NOMO-1 treated with dmso at 0.1 percent for 144 hours (cell line): ENCODE measurements at regions not wholly inside any gene's neighbourhood (a gene's known extent, or its start where the extent isn't known, plus 50 kb on each side); places are given as distances from the start of the nearest gene placed in this dataset.

Source experiments
- DNase-seq: peaks from one replicate; lab custom pipeline; 2025; ENCODE audit not compliant: unreplicated experiment; lab: John Stamatoyannopoulos, UW

DNA sequence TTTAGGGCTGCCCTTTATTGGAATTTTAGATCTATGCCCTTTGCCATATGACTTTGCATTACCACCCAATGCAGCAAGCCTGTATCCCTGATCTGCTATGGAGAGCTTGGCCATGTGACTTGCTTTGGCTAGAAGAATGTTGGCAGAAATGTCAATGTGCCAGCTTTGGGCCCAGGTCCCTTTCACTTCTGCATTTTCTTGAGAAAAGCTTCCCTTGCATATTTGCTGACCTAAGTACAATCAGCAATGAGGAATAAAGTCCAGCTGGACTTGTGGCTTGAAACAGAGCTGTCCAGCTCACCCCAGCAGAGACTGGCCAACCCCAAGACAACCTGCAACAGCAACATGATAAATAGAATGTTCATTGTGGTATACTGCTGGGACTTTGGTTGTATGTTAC, 135.9 kb downstream of the PAH start:
- no peak for DNase-seq

DNA sequence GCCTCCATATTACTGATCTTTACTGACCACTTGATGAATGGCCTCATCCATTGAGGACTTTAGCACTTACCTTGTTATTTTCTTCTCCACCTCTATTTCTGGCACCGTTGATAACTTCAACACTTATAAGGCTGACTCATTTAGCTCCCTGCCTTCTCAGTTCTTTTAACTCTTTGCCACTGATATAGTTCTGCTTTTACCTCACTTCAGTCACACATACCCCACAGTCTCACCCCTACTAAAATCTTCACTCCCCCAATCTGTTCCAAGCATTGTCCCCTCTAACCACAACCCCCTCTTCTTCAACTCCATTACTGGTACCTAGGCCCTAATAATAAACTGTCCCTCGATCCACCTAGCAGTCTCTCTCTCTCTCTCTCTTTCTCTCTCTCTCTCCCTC, 141.0 kb downstream of the PAH start:
- DNase-seq = no peak

DNA sequence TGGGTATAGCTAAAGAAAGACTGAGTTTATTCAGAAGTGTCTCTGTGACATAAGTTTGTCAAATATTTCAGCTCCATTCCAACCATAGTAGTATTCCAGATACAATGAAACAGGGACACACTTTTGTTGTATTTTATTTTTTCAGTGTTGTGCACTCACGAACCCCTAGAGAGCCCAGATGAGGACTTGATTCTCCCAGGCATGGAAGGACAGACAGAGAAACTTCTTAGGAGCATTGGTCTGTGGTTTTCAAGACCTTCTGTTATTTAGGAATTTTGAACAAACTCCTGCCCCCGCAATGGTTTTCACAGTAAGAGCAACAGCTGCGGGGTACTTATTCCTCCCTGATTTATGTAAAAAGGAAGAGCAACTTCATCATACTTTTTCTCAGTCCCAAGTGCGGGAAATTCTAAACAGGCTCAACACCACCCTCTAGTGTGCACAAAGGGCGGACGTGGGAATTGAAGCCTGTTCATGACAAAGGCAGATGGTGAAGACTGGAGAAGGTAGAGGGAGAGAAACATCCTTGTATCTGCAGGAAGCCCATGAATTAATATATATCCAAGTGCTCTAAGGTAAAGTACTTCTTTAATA, 147.6 kb downstream of the PAH start:
- DNase-seq = peak; percentile 49

DNA sequence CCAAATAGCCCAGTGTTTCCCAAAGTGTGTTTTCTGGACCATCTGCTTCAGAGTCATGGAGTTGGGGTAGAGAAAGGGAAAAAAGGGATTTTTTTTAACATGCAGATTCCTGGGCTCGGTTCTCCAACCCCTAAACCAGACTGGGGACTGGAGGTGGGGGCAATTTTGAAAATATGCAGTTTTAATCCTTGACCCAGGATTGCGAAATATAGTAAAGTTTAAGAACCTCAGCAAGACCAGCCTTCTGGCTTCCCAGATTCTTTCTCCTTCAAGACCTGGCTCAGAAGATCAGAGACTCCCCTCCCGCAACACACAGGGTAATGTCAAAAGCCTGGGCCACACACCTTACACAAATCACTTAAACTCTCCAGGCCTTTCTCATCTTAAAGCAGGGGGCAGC, 150.1 kb downstream of the PAH start:
- DNase-seq = no peak

DNA sequence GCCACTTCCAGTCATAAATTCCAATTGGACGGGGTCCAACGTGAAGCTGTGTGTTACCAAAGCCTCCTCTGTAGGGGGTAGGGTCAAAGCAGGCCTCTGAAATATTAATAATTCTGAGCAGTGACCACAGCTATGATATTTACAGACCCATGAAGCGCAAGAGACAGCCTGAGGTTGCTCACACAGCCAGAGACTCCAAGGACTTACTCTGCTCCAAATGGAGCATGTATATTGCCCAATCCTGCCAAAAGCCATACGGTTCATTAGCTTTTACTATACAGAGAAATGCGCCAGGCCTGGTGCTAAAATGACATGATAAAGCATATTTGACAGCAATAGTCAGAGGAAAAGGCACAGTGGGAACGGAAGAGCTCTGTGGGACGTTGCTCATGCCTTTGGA, 151.3 kb downstream of the PAH start:
- no peak for DNase-seq

DNA sequence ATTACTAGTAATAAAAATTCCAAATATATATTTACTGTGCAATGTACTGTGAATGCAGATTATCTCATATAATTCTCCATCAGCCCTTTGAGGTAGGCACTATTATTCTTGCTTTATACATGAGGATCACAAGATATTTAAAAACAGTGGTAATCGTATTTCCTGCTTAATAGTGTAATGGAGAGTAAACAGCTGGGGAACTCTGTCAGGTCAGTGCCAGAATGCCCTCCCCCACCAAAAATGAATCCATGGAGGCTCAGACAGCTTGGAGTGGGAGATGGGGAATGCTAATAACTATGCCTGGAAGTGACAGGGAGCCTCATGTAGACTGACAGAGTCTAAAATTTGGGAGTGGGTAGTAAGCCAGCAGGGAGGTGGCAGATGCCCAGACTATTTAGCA, 153.6 kb downstream of the PAH start:
- no peak for DNase-seq

DNA sequence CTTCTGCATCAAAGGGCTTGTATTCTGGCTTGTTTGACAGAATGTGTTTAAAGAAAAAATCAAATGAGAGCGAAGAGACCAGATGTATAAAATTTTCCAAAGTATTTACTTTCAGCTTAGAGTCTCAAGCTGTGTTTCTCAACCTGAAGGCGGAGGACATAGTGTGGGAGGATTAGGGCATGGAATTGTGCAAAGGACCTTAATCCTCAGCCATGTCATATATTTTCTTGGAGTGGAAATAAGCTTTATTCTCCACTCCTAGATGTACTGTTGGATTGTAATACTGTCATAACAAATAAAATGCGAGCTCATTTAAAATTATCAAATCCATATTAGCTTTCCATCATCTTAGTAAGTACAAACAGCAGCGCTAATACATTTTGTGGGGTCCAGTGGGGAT, 154.0 kb downstream of the PAH start:
- DNase-seq = no peak

DNA sequence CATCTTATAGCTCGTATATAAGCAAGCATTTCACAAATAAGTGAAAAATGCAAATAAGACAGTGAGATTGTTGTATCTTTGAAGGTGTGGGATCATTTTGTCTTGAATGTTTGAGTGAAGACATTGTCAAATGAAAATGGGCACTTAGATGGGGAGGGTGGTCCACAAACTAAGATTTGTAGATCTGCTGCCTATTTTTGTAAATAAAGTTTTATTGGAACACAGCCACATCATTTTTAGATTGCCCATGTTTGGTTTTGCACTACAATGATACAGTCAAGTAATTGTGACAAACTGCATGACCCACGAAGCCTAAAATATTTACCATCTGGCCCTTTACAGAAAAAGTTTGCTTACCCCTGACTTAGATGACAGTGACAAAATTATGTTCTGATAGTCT, 156.7 kb downstream of the PAH start:
- DNase-seq = no peak

DNA sequence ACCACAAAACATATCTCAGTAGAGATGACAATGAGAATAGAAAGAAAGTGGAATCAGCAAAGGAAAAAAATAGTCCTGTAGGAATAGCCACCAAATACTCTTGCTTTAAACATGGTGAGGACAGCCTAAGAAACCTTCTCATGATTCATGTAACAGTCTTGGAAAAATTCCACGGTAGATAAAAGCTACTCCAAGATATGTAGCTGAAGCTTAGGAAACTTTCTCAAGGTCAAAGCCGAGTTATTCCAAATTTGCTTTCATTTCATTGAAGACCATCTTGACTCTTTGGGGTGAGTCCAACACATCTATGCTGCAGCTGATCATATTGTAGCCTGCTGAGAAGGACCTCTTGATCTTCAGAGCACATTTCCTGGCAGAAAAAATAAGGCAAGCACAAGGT, 157.6 kb downstream of the PAH start:
- DNase-seq = no peak

DNA sequence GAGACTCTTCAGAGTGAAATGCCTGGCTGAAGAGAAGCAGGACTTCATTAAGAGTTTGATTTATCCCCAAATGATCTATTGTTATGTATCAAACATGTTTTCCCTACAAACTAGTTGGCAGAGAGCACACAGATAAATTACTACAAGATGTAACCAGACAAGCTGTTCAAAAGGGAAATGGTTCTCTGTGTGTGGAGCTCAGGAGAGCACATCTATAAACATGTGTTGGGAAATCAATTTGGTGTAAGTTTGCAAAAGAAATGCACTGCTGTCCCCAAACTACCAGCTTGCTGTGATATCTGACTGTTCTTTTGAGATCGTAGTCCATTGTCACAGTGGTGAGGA, 159.2 kb downstream of the PAH start:
- no peak for DNase-seq

DNA sequence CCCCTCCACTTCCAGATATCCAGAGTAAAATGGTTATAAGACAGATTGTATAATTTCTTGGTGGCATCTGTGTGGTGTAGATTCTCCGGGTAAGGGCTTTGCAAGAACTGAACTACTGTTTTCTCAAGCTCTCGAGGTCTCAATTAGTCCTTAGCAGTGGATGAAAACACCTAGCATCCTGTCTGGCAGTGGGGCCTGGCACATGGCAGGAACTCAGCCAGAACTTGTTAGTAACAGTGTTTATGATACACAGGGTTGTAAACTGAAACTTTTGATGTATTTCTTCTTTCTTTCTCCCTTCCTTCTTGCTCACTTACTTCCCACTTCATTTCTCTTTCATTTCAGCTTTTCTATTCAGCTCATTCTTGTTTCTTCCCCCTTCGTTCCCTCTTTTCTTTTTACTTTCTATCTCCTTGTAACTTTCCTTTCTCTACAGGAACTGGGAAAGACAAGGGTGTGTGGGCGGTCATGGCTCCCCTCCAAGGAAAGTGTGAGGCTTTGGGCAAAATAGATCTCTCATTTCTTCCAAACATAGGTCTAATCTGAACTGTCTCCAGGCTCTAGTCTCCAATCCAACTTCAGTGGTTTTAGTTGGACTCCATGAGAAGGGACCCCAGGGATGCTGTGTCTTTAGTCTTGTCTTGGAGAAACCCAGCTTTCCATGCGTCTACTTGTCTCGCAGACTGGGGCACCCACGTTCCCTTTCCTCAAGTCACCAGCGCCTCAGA, 159.7 kb downstream of the PAH start:
- DNase-seq = no peak

DNA sequence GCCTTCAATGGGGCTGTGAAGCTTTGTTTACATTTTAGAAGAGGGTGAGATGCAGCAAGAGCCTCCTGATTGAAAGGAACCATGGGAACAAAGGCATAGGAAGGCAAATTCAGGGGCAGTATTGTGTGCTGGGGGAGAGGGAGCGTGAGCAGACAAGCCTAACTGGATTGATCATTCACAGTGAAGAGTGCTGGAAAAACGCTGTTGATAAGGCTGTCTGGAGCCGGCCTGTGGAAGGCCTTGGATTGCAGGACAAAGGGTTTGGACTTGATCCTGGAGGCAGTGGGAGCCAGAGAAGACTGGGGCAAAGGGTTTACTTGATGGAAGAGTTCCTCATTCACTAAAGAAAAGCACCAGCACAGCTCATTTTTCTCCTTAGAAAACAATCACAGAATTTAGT, 160.5 kb downstream of the PAH start:
- DNase-seq = no peak

DNA sequence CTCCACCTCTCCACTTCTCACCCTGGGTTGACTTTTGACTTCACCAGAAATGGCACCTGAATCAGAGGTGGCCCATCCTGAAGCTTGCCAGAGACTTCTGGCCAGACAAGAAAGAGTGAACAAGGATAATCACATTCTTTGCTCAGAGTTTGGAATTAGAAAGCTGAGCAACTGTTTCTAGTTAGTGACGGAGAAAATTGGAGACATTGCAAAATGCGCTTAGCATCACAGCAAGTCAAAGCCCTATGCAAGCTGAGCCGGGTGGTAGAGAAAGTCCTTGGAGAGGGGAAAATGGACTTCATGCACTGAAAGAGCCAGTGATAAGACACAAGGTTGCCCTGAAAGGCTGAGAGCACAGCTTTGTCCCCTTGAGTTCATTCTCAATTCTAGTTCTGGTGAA, 161.8 kb downstream of the PAH start:
- DNase-seq = no peak

DNA sequence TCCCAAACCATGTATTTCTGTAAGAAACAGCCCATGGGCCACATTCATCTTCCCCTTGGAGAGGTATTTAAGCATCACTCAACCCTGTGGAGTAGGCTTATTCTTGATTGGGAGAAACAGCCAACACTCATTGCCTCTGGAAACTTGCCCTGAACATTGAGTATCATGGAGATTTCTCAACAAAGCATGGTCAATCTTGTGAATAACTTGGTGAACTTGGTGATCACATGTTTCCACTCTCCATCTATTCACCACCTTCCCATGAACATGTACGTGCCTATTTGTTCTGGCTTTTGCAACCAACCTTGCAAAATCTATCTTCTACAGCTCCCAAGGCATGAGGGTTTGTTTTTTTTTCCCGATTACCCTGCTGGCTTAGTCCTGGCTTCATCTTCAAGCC, 163.2 kb downstream of the PAH start:
- DNase-seq = no peak

DNA sequence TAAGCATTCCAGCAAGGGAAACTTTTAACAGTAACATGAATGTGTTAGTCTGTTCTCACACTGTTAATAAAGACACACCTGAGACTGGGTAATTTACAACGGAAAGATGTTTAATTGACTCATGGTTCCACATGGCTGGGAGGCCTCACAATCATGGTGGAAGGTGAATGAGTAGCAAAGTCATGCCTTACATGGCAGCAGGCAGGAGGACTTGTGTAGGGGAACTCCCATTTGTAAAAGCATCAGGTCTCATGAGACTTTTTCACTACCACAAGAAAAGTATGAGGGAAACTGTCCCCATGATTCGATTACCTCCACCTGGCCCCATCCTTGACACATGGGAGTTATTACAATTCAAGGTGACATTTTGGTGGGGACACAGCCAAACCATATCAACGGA, 168.3 kb downstream of the PAH start:
- DNase-seq = no peak

DNA sequence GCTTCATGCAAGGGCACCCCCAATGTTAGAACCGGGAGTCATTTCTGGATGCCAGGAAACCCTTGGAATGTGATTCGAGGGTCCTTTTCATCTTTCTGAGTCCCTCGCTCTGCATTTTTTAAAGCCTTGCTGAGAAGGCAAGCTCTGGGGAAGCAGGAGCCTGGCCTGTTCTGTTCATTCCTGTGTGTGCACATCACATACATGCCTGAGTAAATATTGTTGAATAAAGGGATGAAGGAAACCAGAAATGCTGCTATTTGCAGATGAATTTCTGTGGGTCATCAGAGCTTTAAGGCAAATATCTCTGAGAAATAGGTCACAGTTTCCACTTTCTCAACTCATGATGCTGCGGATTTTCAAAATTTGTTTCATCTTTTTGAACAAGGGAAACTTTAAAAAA, 170.1 kb downstream of the PAH start:
- no peak for DNase-seq

DNA sequence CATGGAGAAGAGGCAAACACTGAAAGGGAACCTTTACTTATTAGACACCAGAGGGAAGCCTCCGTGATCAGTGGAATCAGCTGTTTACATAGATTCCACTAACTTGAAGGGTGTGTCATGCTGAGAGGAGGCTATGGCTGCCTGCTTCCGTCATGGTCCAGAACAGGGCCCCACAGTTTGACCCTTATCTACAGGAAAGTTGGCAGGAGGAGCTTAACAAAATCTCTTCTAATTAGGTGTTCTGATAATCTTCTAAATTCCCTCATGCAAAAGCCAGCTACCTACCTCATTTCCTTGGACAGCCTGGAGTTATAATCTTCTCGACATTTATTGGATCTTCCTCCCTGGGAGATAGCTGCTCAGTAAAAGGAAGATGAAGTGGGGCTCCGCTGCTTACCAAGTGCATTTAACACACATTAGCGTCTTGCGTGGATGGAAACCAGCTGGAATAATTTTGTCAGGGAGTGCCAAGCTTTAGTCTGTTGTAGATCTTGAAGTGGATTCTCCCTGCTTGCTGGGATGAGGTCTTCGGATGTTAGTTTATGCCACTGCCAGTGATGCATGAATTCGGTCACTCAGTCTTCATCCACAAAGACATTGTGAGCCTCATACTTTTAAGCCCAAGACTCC, 171.0 kb downstream of the PAH start:
- DNase-seq = no peak

DNA sequence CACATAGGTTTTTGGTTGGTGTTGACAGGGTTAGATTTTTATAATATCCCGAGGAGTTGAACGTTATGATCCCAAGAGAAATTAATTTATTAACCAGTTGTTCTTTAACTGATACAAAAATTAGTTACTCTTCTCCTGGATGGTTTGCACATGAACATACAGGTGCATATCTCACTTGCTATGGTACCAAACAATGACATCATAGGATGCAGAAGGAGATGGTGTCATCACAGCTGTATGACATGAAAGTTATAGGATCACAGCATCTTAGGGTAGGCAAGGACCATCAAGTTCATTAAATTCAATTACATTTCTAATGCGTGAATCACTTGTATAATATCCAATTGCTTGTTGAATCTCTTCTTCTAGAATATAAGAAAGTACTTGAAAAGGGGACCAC, 175.8 kb downstream of the PAH start:
- no peak for DNase-seq

DNA sequence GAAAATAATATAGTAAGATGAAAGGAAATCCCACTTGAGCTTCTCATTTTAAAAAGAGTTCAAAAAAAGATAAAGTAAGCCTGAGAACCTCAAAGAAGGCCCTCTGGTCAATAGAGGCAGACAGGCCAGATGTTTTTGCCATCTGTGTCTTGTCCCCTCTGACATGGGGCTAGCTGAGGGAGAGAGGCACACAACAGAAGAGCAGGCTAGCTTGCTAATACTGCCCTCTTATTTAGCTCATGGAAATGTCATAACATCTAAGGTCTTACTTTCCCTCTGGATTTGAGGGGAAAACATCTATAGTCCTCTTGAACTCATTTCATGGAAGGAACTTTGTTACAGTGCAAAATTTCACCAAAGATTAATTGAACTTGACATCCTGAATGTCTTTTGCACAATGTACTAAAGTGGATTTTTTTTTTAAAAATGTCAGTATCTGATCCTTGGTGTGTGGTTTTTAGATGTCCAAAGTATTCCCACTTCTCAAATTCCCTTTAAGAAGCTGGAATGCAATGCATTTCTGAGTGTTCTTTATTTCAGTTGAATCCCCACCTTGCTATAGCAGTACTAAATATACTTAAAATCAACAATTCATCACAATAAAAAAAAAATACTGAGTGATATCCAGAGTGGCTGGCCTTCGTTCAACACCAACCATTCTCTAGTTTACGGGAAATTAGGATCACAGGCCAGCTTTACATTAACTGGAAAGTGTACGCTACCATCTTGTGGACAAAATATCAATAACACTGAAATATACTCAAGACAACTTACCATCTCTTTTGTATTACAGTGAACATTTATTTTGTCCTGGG, 176.7 kb downstream of the PAH start:
- DNase-seq = no peak

DNA sequence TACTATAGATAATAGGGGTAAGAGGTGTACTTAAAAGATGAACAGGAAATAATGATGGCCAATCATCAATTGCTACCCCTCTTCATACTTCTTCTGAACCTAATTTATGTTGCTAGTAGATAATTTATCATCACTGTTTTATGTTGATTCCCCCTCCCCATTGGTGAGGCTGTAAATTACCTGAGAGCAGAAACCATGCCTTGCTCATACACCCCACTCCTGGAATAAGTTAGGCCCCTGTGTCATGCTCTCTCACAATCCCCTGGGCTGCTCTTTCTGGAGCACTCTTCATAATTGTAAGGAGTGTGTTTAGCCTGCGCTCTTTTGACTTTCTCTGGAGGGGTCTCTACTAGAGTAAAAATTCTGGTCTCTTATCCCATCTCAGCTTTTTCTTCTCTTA, 180.7 kb downstream of the PAH start:
- no peak for DNase-seq

DNA sequence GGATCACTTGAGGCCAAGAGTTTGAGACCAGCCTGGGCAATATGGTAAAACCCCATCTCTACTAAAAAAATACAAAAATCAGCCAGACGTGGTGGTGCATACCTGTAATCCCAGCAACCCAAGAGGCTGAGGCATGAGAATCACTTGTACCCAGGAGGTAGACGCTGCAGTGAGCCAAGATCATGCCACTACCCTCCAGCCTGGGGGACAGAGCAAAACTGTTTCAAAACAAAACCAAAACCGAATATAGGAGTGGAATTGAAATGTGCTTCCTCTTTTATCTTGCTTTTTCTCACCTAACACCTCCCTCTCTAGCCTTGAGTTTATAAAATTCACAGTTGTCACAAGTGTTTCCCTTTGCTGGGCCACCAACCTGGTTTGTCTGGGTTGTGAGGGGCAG, 181.9 kb downstream of the PAH start:
- DNase-seq = peak; percentile 45

DNA sequence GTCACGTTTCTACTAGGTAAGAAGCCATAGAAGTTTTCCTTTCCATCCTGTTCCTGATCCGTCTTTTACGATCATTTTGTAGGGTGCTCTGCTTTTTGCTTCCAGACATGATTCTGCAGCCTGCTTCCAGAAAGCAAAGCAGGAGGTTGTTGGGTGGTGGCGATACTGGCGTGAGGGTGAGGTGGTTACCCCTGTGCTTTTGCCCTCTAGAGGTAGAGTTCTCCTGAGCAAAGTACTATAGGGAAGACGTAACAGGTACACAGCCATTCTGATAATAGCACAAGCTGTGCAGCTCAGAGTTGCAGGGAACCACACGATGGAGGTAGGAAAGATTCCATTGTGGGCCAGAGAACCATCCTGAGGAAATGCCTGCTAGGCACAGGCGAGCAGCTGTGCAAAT, 186.0 kb downstream of the PAH start:
- no peak for DNase-seq
